Kidney epithelial cell (primary cell): ENCODE measurements at regions not wholly inside any gene's neighbourhood (a gene's known extent, or its start where the extent isn't known, plus 50 kb on each side); places are given as distances from the start of the nearest gene placed in this dataset.

Experiments used
- DNase-seq: peaks from one replicate; pipeline ENCODE4 v3.0.0-alpha.2; 2010; ENCODE audit warnings: low read depth
- H3K27me3 ChIP-seq: 2 replicates; pipeline ENCODE4 v1.6.0; 2011; ENCODE audit warnings: low read length; ENCODE audit not compliant: control insufficient read depth, insufficient read depth
- H3K36me3 ChIP-seq: 2 replicates; pipeline ENCODE4 v1.5.1; 2011; ENCODE audit warnings: low read length; ENCODE audit not compliant: control insufficient read depth, insufficient read depth
- H3K4me3 ChIP-seq: 2 replicates; pipeline ENCODE4 v1.5.1; 2011; ENCODE audit warnings: low read depth, mild to moderate bottlenecking, control low read depth, low read length
- TF ChIP-seq, protein P1 (sequence below): IDR thresholded peaks from 2 replicates; pipeline ENCODE4 v1.5.1; 2011; ENCODE audit warnings: mild to moderate bottlenecking, moderate library complexity, low read length, control low read depth, inconsistent platforms; ENCODE audit not compliant: insufficient read depth, poor library complexity, severe bottlenecking

DNA sequence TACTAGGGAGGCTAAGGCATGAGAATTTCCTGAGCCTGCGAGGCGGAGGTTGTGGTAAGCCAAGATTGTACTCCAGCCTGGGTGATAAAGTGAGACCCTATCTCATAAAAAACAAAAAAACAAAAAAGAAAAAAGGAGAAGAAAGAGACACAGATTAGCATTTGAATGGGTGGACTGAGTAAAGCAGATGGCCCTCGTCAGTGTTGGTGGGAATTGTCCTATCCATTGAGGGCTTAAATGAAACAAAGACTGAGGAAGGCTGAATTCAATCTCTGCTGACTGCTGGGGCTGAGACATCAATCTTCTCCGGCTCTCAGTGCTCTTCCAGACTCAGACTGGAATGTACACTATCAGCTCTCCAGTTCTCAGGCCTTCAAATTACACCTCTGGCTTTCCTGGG lies 136.8 kb downstream of the SLC7A11 start:
- H3K27me3 ChIP-seq, result no peaks in the 10 kb centered on the region
- no peak overlapping the region for H3K4me3 ChIP-seq
- H3K36me3 ChIP-seq, result no peaks in the 10 kb centered on the region
- no peak for DNase-seq
- TF ChIP-seq, protein P1, sequence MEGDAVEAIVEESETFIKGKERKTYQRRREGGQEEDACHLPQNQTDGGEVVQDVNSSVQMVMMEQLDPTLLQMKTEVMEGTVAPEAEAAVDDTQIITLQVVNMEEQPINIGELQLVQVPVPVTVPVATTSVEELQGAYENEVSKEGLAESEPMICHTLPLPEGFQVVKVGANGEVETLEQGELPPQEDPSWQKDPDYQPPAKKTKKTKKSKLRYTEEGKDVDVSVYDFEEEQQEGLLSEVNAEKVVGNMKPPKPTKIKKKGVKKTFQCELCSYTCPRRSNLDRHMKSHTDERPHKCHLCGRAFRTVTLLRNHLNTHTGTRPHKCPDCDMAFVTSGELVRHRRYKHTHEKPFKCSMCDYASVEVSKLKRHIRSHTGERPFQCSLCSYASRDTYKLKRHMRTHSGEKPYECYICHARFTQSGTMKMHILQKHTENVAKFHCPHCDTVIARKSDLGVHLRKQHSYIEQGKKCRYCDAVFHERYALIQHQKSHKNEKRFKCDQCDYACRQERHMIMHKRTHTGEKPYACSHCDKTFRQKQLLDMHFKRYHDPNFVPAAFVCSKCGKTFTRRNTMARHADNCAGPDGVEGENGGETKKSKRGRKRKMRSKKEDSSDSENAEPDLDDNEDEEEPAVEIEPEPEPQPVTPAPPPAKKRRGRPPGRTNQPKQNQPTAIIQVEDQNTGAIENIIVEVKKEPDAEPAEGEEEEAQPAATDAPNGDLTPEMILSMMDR, result no peak

GRCh38 chr4:138104284-138104680 lies 137.9 kb downstream of the SLC7A11 start:
- TF ChIP-seq, protein P1, result no peak
- Histone ChIP-seq H3K4me3 (no peak overlapping the region), H3K36me3 (no peaks in the 10 kb centered on the region), H3K27me3 (no peaks in the 10 kb centered on the region)
- DNase-seq, result no peak

- TF ChIP-seq, protein P1, result no peak
- no peak overlapping the region for H3K4me3 ChIP-seq
- no peaks in the 10 kb centered on the region for H3K36me3 ChIP-seq
- no peaks in the 10 kb centered on the region for H3K27me3 ChIP-seq
- DNase-seq, result no peak
Measured at GRCh38 chr4:138103597-138104283, 138.4 kb downstream of the SLC7A11 start.

DNA sequence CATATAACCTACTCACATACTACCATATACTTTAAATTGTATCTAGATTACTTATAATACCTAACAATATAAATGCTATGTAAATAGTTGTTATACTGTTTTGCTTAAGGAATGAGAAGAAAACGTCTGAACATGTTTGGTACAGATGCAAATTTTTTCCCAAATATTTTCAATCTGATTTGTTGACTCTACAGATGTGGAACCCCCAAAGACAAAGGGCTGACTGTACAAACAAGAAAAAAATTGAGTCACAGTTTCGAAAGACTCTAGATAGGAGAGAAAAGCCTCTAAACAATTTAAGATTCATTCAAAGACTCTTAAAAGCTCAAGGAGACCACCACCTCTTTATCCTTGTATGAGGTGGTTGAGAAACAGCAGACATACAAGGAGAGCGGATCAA lies 142.8 kb downstream of the SLC7A11 start:
- TF ChIP-seq, protein P1, result no peak
- DNase-seq, result no peak

GRCh38 chr4:138097912-138098600 lies 144.1 kb downstream of the SLC7A11 start:
- Histone ChIP-seq H3K36me3 (no peaks in the 10 kb centered on the region), H3K4me3 (no peak overlapping the region), H3K27me3 (no peaks in the 10 kb centered on the region)
- no peak for DNase-seq
- TF ChIP-seq, protein P1, result no peak

More for the DNA sequence above, 142.8 kb downstream of the SLC7A11 start:
- H3K27me3 ChIP-seq, result no peaks in the 10 kb centered on the region
- H3K4me3 ChIP-seq, result no peak overlapping the region
- H3K36me3 ChIP-seq, result no peaks in the 10 kb centered on the region
